Activated CD4-positive, alpha-beta T cell treated with anti-CD3 and anti-CD28 coated beads, Interleukin-2, Interleukin-6, amounts not matched to agents 100 ng/mL and 50 ng/mL, durations not matched to agents 16 hours and 8 hours (primary cell): ENCODE measurements at regions not wholly inside any gene's neighbourhood (a gene's known extent, or its start where the extent isn't known, plus 50 kb on each side); places are given as distances from the start of the nearest gene placed in this dataset.

Experiments used
- DNase-seq: peaks from one replicate; pipeline ENCODE4 v3.0.0-alpha.2; 2020

DNA sequence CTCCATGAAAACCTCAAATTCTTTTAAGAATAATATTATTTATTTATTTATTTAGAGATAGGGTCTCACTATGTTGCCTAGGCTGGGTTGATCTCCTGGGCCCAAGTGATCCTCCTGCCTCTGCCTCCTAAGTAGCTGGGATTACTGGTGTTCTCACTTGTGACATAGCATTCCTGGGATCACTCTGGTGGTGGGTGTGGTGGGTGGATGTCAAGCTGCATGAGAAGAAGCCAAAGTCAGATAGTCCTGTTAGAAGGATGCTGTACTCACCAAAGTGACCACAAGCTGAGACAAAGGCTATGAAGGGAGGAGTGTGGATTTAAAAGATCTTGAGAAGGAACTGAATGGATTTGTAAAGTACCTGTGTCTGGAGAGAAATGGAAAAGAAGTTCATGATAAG is 87.9 kb upstream of the SPON1 start:
- DNase-seq: no peak

DNA sequence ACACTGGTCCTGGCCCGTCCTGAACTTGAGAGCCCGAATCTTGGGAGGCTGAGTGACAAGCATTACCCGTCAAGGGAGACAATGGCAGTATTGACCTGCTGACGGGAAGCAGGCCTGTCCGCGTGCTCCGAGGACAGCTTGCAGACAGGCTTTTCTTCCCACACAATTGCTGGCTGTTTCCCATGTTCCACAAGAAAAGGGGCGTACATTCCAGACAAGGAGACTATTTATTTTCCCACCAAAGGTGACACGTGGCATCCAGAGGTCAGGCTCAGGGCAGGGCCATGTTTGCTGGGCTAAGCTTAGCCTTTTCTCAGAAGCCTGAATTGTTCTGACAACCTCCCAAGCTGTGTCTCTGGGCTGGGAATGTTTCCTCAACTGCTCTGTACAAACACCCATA is 86.9 kb upstream of the SPON1 start:
- DNase-seq: no peak

DNA sequence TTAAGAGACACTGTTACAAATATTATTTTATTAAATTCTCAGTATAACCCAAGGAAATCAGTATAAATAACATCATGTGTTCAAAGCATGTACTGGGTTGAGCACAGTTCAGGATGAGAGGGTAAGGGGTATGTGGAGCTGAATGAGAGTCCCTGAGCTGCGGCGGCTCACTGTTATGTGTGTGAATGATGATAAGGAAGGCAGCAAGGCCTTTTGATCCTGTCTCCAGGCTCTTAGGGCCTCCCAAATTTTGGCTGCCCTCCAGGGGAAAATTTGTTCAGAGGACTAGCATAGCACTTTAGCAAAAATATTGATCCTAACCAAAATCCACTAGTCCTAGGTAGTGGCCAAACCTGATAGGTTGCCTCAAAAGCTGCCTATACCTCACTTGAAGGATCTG is 86.1 kb upstream of the SPON1 start:
- no peak for DNase-seq

DNA sequence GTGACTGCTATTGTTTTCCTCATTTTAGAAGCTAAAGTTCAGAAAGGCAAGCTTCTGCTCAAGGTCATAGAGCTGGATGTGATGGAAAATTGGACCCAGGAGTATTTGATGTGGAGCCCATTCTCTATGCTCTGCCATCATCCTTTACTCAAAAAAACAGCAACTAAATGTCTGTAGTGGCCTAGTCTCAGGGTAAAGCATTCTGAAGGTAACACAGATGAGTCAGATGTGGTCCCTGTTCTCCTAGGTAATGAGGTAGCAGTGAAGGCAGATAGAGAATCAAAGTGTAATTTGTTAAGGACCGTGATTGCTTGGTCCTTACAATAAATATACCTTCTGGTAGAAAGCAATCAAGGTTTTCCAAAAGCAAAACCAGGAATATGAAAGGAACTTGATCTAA is 84.4 kb upstream of the SPON1 start:
- DNase-seq: no peak

DNA sequence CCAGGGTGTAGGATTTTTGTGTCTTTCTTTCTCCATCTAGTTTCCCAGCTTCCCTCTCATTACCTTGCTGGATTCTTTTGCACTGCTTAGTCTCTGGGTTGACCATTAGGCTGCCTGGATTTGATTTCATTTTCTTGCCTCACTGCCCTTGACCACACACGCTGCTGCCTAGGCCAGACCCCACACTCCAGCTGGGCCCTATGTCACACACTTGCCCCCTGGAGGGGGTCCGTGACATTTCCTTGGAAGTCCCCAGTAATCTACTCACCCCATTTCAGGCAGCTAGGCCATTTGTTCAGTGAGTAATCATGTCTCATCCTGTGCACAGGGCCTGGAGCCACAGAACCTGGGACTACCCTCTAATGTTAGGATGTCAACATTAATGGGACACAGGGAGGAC is 81.9 kb upstream of the SPON1 start:
- no peak for DNase-seq

DNA sequence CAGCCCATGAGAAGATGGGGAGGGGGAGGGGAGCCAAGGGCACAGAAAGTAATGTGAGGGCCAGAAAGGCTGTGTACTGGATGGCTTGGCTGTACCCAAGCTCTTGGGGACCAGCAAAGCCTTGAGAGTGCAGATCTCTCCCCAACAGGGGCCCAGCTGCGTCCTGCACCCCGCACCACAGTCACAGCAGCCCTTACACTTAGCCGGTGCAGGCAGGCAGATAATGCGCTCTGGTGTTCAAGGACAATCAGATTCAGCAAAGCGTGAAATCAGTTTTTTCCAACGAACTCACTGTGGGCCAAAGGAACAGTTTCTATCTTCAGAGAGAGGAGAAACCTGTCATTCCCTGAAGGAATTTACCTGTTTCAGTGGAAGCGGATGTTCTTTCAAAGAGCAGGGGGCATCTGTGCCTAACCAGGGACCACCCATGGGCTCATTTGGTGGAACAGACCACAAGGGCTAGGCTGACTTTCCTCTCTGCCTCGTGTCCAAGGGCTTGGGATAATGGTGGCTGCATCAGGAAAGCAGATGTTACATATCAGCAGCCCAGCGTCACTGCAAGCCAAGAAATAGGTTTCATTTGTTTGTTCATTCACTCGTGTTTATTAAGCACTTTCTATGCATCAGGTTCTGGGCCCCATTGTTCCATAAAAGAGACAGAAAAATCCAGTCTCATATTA is 81.2 kb upstream of the SPON1 start:
- DNase-seq: no peak

DNA sequence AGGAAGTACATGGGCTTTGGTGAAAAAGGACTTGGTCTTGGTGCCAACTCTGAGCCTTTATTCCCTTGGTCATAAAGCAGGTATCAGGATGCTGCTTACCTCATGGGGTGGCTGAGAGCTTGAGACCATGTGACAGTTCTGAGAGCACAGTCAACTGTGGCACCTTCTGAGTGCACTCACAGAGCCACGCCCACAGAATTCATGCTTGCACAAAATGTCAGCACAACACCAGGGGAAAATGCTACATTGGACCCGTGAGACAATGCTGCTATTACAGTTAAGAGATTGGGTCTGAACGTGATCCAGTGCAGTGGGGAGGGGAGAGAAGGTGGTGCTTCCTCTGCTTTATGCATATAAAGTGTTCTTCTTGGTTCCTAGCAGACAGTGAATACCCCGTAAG is 79.5 kb upstream of the SPON1 start:
- no peak for DNase-seq

DNA sequence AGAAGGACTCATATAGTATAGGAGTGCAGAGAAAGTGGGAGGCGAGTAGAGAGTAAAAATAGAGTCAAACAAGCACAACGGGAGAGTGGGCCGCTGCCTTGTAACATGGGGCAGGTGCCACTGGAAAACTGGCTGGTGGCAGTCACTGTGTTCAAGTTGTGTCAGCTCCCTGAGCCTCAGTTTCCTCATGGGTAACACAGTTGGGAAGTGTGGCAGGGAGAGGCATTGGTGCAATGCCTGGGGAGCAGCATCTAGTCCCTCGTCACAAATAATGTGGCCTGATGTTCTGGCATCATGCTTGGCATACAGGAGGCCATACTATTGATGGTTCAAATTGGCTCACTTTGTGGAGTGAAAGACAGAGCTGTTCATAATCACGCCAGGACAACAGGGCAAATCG is 78.9 kb upstream of the SPON1 start:
- no peak for DNase-seq

DNA sequence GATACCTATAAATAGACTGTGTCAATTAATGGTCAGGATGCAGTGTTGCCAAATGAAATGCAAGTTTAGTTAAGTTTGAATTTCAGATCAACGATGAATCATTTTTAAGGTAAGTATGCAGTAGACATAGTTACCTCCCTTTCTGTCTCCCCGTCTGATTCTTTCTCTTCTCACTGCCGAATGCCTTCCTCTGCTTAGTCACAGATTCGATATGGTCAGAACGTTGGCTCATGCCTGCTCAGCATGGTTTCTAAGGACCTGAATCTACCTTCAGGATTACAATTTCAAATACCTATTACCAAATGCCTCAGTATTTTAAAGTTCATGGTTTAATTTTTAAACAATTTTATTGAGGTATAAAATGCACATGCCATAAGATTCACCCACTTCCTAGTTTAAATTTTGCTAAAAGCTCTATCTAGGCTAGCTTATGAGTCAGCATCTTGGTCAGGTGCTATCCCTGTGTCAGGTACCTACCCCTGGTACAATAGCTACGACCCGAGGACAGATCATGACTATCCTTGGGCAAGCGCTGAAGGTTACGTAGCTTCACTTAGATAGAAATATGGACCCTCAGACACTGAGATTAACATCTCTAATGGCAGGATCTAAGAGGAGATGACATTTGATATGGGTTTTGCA is 78.2 kb upstream of the SPON1 start:
- no peak for DNase-seq

DNA sequence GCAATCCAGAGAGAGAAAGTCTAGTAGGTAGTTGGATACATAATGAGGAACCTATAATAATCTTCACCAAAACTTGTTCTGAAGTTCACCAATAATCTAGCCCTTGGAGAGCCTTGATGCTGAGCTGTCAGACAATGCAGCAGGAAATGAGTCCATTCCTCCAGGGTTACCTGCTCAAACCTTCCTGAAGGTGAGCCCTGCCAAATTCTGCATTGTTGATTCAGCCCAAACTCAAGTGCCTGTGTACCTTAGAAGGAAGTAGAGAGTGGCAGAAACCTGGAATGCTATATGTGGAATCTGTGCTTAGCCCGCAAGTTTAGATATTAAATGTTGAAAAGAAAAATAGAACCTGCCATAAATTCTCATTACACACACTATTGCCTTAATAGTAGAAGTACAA is 77.4 kb upstream of the SPON1 start:
- no peak for DNase-seq

DNA sequence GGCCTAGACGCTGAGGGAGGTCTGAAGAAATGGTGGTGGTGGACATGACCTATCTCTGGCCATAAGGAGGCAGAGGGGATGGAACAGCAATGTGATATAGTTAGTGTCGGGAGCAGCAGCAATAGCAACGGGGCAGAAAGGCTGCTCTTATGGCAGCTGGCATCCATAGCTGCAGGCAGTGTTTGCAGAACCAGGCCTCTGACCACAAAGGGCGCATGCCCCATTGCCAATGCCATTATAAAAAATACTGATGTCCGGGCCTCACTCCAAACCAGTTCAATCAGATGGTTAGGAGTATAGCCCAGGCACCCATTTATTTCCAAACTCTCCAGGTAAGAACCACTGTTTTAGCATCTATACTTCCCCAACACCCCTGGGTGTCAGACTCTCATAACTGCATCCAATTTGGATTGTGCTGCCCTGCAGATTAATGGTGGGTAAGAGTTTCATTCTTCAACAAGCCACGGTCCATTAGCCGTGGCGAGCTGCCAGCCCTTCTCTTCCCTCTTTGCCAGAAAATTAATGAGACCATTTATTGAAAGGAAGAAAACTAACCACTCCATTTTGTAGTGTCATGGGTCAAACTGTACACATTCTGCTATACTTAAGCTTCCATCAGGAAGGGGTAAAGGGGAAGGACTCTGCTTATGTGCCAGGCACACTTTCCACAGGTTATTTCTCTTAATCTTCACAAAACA is 72.8 kb upstream of the SPON1 start:
- no peak for DNase-seq

DNA sequence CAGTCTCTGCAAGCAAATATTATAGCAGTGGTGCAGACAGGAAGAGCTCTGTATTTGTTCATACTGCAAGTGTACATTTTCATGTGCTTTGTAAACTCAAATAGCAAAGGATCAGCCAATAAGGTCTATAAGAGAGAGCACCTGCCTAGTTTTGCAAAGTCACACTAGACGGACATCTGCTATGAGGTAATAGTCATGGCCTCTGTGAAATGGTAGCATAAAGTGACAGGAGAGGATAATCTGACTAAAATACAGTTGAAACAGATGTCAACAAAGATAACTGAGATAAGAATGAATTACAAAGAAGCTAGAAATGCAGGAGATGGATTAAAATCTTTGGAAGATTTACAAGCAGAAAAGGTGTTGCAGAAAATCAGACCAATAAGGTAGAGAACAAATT is 70.6 kb upstream of the SPON1 start:
- DNase-seq: no peak

DNA sequence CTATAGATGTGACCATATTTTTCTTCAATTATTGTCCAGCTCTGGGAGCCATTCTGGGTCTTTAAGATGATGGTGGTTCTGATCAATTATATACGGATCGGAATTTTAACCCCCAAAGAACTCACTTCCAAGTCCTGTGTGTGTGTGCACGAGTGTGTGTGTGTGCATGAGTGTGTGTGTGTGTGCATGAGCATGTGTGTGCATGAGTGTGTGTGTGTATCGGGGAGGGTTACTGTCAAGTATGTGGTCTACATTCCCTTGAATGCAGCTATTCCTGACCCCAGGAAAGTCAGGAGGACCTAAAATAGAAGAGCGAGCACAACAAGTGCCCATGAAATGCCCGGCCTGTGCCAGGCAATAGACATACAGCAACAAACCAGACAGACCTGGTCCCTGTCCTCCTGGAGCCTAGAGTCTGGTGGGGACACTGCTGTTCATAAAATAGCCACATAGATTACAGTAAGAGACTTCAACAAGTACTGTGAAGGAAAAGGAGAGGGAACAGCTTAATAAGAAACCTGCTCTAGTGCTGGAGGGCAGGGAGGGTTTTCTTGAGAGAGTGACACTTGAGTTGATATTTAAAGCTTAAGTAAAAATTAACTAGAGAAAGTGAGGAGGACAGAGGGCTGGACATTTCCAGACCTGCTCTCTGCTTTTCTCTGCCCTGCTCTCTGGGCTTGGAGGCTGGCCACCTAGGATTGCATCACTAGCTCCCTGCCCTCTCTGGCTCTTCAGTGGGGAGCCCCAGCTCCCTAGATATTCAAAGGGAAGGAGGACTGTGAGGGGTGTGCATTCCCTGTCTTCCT is 66.1 kb upstream of the SPON1 start:
- DNase-seq: no peak

DNA sequence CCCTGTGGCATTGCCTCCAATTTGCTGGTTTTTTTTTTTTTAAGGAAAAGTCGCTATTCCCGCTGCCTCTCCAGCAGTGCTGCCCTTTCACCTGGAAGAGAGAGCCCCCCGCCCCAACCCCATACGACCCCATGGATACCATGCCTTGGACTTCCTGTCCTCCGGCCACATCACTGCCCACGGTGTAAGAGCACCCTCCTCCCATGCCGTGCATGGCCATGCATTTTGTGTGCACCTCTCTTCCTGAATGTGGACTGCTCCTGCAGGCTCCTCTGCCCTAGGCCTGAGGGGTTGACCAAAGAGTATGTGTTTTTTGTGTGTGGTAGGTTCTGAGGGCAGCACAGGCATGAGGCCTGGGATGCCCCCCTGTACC is 65.6 kb upstream of the SPON1 start:
- no peak for DNase-seq

DNA sequence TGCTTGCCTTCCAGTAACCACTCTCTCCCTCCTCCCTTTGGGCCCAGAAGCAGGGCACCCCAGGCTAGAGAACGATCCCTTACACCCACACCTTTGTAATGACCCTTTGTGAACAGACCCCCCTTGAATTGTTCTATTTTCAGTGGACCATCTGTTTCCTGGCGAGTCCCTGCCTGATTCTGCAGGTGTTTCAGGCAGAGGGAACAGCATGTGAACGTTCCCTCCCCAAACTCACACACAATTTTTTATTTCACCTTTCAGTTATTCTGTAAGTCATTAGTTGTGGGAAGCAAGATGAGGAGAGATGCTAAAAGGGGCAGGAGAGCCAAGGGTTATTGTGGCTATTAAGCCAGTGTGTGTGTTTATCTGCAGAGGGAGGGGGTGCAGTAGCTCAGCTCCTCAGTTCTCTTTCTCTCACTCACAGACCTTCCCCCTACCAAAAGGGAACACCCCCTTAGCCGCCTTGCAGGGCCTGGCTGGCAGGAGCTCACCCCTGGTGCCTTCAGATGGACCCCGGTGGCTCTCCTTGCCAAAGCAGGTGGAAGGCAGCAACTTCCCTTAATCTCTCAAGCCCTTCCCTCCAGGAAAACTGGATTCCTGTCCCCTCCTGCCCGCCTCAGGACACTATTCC is 64.8 kb upstream of the SPON1 start:
- DNase-seq: no peak

DNA sequence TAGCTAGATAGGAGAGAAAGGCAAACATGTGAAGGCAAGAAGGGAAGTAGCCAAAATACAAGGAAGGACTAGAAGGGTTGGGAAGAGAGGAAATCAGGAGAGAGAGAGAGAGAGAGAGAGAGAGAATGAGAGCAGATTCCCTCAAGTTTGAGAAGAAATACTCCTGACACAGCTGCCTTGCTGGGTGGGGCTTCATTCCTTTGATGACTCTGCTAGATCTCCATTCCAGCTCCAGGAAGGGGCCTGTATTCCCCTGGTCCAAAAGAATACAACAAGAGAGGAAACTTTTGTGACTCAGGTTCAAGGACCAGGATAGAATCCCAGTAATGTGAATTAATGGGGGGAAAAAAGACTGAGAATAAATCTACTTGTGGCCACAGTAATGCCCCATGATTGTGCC is 62.9 kb upstream of the SPON1 start:
- no peak for DNase-seq

DNA sequence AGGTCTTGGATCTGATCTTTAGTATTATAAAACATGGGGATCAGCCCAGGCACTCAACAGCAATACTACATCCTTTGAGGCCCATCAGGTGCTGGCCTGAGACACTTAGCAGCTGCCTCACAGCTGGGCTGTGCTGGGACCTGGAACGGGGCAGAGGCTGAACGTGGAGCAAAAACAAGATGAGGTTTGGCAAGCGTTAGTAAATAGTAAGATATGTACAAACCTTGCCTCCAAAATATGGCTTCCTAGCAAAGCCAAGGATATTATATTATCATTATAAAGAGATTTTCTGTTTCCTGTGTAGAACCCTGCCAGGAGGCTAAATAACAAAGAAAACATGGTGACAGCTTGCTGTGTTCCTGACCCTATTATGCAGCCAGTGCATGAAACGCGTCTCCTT is 60.0 kb upstream of the SPON1 start:
- no peak for DNase-seq

DNA sequence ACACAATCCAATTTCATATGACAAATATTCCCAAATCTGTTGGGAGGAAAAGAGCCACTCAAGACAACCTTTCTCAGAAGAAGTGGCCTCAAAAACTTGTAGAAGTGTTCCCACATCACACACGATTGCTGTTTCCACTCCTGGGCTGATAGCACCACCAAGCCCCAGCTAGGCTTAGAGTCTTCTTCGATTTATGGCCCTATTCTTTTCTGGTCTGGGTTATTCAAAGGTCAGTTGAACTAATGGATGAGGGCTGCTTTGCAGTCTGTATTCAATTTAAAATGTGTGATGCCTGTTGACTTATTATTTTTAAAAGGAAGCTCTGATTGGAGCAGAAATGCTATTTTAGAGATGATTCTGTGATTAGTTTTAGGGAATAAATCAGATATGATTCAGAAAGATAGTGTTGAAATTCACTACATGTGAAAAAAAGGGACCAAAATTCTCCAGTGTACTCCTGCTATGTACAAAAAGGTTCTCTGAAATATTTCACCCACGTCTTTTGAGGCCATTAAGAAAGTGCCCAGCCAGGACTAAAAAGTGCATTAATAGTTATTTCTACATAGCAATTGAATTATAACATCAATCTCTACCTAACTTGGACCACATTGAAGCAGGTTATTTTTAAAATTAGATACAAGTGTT is 57.3 kb upstream of the SPON1 start:
- no peak for DNase-seq

DNA sequence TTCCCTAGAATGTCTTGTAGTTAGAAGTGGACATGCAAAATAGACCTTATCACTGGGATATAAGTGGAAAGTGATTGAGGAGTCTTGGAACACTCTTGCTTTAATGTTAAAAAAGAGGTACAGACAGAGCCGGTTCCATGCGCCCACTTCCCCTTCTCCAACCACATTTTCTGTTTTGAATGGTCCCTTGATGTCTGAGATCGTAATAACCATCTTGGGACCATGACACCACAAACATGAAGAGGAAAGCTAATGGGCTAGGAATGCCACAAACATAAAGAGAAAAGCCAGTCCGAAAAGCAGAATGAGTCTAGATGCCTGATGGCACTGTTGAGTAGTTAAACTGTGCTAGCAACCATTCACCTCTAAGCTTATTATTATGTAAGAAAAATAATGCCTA is 54.8 kb upstream of the SPON1 start:
- no peak for DNase-seq

DNA sequence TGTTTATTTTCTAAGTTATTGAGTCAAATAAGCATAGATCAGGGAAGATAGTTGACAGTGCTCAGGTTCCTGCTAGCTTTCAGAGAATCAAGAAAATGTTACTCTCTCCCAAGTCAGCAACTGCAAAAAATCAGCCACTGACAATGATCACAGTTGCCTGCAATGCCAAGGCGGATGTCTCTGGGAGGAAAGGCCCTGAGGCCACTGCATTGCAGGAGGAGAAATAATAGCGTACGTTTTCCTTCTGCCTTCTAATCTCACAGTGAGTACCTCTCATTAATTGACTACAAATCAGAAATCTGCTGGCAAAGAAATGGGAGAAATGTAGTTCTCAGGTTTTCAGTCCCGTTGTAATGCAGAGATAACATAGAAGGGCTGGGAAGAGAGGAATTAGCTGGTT is 54.0 kb upstream of the SPON1 start:
- no peak for DNase-seq
